ENCODE measurements at regions not wholly inside any gene's neighbourhood (a gene's known extent, or its start where the extent isn't known, plus 50 kb on each side); places are given as distances from the start of the nearest gene placed in this dataset.

- DNase-seq (ENCODE audit: low spot score), result peak; percentile 57
- ATAC-seq, result no peak
- intact Hi-C loops (cut with DNase I), result no loop called here
Observed at GRCh38 chr2:120859814-120860578, 124.3 kb downstream of the GLI2 start.

- intact Hi-C loops (cut with DNase I), result no loop called here
- DNase-seq (ENCODE audit: low spot score) (peak; percentile 41), ATAC-seq (no peak)
Observed at GRCh38 chr2:120860579-120860922, 124.9 kb downstream of the GLI2 start.

GRCh38 chr2:120861191-120861575, 125.5 kb downstream of the GLI2 start:
- peak; percentile 33 for DNase-seq (ENCODE audit: low spot score)
- no peak for ATAC-seq
- intact Hi-C loops (cut with DNase I), result no loop called here

GRCh38 chr2:120861576-120862191, 126.0 kb downstream of the GLI2 start:
- ATAC-seq, result no peak
- DNase-seq (ENCODE audit: low spot score), result peak; percentile 45
- intact Hi-C loops (cut with DNase I), result no loop called here

GRCh38 chr2:120862201-120863060, 126.8 kb downstream of the GLI2 start:
- peak; percentile 53 for DNase-seq (ENCODE audit: low spot score)
- ATAC-seq, result no peak
- intact Hi-C loops (cut with DNase I), result no loop called here

DNA sequence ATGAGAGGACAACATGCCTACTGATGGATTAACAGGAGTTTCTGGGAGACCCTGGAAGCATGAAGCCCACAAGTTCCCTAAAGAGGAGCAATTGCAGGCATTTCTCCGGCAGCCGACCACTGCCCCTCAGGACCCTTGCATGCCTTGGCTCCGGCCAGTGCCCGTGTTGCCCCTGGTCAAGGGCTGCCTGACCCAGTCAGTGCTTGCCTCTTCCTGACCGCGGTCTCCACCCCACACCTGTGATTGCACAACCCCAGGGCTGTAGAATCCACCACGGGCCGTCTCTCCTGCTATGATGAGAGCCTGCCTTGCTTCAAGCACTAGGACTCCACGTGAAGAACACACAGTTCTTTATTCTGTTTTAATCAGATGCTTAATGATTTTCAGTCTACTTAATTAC, 127.5 kb downstream of the GLI2 start:
- peak; percentile 4 for ATAC-seq
- peak; percentile 57 for DNase-seq (ENCODE audit: low spot score)
- intact Hi-C loops (cut with DNase I), result no loop called here

GRCh38 chr2:120863661-120864320, 128.1 kb downstream of the GLI2 start:
- ATAC-seq (peak; percentile 48), DNase-seq (ENCODE audit: low spot score) (peak; percentile 60)
- intact Hi-C loops (cut with DNase I), result no loop called here

GRCh38 chr2:120864981-120865380, 129.3 kb downstream of the GLI2 start:
- DNase-seq (ENCODE audit: low spot score), result no peak
- no peak for ATAC-seq
- intact Hi-C loops (cut with DNase I), result no loop called here

DNA sequence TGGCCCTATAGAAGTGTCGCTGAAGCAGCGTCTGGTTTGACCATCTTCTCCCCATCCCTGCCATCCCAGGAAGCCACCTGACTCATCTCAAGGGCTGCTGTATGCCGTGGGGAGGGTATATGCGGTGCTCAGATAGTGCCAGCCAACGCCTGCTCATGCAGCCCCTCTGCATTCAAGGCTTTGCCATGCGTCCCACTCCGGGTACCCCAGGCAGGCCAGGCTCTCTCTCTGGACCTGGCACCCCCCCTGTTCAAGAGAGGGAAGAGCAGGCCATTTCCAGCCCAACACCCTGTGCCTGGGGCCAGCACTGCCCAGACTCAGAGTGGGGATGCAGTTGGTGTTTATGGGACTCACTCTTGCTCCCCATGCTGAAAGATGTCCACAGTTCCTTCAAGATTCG, 130.0 kb downstream of the GLI2 start:
- DNase-seq (ENCODE audit: low spot score) (no peak), ATAC-seq (no peak)
- intact Hi-C loops (cut with DNase I), result no loop called here

DNA sequence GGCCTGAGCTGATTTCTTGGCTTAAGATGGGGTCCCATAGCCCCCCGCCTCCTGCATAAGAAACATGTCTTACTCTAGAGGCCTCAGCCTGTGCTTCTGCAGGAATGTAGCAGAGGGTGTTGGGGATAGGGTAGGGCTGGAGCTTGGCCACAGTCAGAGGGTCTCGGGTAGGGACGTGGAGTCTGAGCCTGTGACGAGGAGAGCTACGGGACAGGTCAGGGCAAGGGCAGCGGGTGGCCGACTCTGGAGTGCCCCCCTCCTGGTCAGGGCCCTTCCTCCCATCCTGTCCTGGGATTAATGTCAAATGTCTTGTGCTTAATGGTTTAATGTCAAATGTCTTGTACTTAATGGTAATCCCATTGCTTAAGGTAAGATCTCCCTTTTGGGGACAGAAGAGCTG, 130.4 kb downstream of the GLI2 start:
- ATAC-seq, result no peak
- DNase-seq (ENCODE audit: low spot score), result no peak
- intact Hi-C loops (cut with DNase I), result no loop called here

DNA sequence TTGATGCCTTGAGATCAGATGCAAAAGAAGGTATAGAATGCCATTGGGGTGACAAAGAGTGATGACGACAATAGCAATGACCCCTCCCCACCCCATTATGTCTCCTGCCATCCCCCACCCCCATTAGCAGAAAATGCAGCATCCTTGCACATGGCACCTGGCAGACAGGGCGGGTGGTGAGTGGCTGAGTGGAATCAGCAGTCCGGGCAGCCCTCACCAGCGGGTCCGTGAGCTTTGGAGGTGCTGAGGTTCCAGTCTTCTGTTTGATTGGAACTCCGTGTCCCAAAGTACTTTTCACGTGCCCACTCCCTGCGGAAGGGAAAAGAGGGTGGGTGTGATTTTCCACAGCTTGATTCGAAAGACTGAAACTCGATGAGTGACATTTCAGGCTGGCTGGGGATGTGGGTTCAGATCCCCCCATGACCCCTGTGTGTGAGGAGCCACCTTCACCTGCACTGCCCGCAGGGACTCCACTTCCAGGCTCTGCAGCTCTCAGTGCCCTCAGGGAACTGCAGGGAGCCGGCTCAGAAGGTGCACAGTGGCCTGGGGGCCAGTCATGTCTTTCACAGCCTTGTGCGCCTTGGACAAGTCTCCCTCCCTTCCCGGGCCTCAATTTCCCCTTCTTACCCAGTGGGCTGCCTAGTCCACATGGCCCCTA, 130.9 kb downstream of the GLI2 start:
- intact Hi-C loops (cut with DNase I), result no loop called here

DNA sequence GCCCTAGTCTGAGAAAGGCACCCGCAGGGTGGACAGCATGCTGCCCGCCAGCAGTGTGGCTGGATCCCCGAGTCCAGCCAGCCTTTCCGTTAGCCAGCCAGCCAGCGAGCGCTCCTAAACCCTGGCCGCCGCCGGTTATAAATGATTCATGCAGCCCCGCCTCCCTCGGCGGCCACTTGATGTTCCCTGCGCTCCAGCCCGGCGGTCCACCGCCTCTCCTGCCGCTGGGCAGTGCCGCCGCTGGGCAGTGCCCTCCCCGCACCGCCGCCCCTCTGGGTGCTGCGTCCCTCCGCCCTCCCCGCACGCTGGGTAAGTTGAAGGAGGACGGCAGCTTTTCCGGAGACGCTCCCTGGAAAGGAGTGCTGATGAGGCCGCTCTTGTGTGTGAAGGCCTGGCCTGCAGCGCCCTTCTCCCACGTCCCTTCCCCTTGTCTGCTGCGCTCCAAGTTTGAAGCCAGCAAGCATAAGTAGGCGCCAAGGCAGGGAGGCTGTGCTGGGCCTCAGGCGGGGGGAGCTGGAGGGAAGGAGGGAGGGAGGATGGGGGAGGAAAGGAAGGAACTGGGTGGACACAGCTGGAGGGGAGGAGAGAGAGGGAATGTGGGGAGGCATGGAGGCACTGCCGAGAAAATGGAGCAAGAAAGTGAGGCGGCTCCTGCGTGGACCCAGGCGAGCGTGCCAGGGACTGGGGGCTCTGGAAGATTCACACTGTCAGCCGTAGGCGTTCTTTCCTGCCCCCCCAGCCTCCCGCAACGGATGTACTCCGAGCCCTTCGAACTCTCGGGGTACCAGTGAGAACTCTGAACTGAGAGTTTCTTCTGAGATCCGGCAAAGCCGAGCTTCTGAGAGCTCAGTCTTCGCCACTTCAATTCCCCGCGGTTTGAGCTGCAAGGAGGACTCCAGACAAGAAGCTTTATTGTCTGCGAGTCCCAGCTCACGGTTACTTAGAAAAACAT, 131.9 kb downstream of the GLI2 start:
- intact Hi-C loops (cut with DNase I), result no loop called here
- DNase-seq (ENCODE audit: low spot score), result peak; percentile 84
- peak; percentile 86 for ATAC-seq

More for the DNA sequence above, 130.9 kb downstream of the GLI2 start:
- ATAC-seq (no peak), DNase-seq (ENCODE audit: low spot score) (no peak)

DNA sequence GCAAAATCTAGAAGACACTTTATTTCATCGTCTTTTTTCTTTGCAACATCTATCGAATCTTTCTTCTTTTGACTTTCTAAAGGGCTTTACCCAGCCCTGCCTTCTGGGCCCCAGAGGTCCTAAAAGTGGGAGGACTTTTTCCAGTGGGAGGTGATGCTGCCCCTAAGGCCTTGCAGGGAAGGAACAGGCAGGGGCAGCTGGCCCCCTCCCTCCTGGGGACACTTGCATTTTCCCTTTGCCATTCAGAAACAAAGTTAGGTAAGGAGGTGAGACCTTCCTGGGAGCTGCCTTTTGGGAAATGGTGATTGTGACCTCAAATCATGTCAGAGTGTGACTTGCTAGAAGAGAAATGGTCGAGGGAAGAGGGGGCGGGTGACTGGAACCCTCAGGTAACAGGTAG, 132.7 kb downstream of the GLI2 start:
- no peak for ATAC-seq

GRCh38 chr2:120869036-120869729, 133.5 kb downstream of the GLI2 start:
- no peak for ATAC-seq
- intact Hi-C loops (cut with DNase I), result no loop called here
- no peak for DNase-seq (ENCODE audit: low spot score)

More for the DNA sequence above, 132.7 kb downstream of the GLI2 start:
- DNase-seq (ENCODE audit: low spot score), result no peak
- intact Hi-C loops (cut with DNase I), result no loop called here

GRCh38 chr2:120869730-120870466, 134.2 kb downstream of the GLI2 start:
- DNase-seq (ENCODE audit: low spot score), result no peak
- no peak for ATAC-seq
- intact Hi-C loops (cut with DNase I), result no loop called here

DNA sequence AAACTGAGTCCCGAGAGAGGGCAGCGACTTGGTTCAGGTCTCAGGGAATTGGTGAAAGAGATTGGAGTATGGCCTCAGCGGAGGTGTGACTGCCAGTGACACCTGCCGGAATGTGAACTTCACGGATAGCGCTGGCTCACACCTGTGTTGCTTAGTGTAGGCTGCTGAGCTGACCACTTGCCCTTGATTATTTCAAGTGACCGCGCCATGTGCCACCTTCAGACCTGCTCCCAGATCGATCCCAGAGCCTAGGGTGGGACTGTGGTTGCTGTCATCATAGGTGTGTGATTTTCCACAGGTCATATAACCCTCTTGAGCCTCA, 134.8 kb downstream of the GLI2 start:
- intact Hi-C loops (cut with DNase I), result no loop called here
- DNase-seq (ENCODE audit: low spot score) (no peak), ATAC-seq (no peak)

All from sciatic nerve (tissue), 2 donors.